Fibroblast of gingiva (primary cell): ENCODE measurements at regions not wholly inside any gene's neighbourhood (a gene's known extent, or its start where the extent isn't known, plus 50 kb on each side); places are given as distances from the start of the nearest gene placed in this dataset.
"Not testable (repeated sequence)": the region's sequence is repeated elsewhere in the genome, so short reads cannot be mapped to it uniquely, and the experiment has no call there.

Source experiments
- DNase-seq: peaks from one replicate; pipeline ENCODE4 v3.0.0-alpha.2; 2011; ENCODE audit warnings: low read depth

DNA sequence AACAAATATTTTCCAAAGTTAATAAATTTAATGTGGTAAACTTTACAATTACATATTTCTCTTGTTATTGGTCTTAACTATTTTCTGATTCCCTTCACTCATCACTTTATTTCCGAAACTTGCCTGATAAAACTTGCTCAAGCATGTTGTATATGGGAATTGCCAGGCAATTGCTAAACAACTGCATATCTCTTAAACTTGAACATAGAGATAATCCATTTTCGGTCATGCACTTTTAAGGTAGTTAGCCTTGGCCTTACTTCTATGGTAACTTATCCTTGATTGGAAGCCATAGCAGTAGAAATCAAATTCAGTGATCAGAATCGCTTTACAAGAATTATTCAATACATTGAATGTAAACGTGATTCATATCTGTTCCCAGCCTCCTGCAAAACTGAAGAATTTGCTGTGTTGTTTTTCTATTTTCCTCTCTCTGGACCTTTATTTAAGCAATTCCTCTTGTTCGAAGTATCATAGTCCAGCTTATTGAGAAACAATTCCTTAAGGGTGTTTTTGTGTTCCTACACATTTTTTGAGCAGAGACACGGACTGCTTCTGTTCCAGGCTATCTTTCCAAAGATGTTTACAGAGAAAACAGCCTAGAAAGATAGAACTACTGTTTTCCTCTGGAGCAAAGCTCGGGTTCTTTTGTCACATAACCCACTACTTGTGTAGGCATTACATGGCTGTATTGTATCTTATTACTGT, 674.3 kb downstream of the IRS1 start:
- peak; percentile 43 for DNase-seq

DNA sequence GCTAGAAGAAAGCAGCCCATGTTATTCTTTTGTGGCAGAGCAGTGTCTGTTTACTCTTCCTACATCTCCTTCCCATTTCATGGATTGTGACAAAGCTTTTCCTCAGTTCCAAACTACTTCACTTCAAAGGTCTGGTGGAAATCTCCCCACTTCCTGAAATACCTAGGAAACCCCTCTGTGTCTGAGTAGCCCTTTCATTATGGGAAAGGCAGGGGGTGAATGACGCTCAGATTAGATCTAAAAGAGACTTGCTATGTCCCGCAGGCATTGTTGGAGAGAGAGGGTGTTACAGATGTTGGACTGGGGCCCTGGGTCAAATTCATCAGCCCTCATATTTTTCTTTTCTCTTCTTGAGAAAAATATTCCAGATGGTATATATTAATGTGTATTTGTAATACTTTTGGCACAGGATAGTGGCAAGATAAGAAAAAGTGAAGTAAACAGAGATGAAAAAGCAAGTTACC, 675.0 kb downstream of the IRS1 start:
- DNase-seq = peak; percentile 64

DNA sequence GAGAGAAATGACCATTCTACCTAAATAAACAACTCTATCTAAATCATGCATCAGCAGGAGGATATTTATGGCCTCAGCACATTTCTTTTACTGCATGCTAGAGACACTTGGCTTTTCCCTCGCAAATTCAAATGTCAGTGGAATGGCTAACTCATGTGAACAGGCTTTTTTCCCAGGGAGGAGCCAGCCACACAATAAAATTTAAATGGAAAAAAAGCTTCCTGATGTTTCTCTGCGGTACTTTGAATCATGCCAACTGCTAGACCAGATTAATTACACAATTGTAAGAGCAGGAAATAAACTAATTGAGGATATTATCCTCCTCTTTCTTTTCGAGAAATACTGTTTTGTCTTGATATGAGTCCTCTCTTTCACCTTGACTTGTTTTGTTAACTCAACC, 676.3 kb downstream of the IRS1 start:
- DNase-seq = peak; percentile 54

DNA sequence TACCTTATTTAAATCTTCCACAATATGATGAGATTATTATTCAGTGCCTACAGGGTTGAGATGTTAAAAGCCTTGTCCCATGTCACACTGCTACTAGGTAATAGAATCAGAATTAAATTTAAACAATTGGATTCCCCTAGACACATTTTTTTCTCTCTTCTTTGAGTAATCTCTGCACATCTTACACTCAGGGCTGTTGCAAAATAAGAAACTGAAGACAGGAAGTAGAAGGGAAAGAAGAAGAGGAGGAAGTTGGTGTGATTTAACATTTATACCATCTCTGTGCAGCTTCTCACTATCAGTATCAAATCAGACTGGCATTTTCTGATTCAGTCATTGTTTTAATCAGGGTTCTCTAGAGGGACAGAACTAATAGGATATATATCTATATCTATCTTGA, 677.6 kb downstream of the IRS1 start:
- no peak for DNase-seq

DNA sequence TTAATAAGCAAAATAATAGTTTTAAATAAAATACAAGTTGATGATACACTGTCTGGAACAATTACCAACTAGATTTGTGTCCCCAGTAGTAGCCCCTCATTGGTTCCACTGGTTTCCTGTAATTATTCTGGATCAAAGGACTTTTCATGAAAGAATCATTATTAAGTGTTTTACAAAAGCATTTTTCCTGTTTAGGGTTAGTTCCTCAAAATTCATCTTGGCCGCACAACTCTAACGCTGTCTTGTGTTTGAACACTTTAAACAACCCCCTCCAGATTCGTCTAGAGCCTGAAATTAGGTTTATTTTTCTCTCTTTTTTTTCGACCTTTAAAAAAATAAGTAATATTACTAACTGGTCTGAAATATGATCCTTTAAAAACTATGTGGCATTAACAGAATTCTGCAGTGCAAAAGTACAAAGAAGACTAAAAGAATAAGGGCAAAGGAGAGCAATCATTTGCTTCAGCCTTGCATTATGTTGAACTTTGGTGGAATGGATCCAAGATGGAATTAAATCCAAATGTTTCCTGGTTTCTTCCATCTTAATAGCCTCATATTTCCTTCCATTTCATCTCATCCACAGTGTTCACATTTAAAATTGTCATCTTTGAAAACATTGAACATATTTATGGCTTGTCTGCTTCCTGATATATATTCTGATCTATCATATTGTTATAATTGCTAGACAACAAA, 678.4 kb downstream of the IRS1 start:
- DNase-seq = peak; percentile 79

DNA sequence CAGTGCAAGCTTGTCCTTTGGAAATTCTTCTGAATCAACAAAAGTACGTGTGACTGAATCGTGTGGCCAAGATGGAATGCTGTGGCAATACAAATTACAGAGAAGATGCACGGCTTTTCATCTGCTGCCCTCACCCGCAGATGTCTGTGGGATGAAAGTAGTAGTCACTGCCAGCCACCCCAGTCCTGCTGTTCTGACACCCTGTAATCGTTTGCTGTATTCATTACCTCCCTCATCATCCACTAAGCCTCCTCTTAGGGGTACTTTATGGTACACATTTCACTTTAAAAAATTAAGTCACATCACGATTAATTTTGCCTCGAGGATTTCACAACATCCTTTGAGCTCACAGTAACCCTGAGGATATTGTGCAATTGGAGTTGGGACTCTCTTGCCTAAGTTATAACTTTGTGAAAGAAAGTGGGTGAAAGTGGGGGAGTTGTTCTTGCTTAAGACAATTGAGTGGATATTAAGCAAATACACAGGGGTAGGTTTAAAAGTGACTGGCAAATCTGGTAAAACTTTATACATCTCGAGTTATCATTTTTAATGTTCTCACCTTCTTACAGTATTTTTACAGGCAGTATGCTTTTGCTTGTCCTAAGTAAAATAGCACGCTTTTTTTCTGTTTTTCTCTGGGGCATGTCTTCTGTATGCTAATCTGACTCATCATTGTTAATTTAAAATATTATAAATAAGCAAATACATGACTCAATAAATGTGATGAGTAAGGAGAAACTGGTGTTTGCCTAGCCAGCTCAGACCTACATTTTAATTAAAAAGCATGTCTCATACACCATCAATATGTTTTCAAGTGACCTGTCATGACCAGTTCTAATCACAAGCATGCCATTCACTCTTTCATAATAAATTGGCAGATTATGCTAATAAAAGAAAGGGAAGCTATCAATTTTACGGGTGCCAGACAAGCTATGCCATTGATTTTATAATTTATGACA, 680.9 kb downstream of the IRS1 start:
- peak; percentile 95 for DNase-seq

DNA sequence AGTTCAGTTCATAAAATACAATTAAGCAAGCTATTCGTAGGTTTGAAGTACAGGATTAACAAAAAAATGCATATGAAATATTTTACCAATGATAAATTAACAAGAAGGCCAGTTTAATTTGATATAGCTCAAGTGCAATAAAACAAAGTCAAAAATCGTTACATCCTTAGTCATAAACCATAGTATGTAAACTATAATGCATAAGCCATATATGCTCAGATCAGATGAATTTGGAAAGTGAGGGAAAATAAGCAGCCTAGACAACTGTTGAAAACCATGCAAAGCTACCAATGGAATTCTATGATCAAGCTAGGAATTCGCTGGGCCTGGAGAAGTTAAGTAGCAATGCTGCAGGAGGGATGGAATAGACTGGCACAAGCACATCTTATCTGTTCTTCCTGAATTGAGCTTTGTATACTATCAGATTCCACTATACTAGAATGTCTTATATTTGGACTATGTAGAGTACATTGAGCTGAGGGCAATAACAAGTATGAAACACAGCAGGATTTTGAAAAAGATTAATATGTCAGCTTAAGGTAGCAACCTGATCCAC, 682.0 kb downstream of the IRS1 start:
- no peak for DNase-seq

DNA sequence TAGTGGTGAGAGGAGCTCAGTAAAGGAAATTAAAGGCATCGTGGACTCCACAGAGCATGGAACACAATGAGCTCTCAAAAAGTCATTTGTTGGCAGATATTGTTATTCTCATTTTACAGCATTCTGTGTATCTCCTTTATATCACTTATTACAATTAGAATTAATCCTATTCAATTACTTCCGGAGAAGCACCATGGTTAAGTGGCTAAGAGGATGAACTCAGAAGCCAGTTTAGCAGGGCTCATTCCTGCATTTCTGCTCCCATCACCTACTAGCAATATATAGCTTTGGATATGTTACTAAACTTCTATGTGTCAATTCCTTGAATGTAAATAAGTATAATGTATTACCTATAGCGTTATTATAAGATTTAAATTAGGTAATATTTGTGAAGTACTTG, 683.3 kb downstream of the IRS1 start:
- DNase-seq = no peak

DNA sequence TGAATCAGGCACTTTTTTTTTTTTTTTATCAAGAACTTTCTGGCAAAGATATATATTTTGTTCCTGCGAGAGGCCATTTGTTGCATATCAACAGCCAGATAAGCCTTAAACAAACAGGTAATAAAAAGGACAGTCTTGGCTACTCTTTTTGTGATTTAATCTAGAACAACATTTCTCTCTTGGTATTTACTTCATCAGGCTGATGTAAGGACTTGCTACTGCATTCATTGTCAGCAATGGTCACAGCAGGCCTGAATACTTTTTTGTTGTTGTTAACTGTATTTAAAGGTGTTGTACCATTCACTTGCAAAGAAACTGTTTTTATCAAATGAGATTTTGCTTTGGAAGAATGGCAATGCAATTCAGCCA, 683.8 kb downstream of the IRS1 start:
- DNase-seq = no peak

DNA sequence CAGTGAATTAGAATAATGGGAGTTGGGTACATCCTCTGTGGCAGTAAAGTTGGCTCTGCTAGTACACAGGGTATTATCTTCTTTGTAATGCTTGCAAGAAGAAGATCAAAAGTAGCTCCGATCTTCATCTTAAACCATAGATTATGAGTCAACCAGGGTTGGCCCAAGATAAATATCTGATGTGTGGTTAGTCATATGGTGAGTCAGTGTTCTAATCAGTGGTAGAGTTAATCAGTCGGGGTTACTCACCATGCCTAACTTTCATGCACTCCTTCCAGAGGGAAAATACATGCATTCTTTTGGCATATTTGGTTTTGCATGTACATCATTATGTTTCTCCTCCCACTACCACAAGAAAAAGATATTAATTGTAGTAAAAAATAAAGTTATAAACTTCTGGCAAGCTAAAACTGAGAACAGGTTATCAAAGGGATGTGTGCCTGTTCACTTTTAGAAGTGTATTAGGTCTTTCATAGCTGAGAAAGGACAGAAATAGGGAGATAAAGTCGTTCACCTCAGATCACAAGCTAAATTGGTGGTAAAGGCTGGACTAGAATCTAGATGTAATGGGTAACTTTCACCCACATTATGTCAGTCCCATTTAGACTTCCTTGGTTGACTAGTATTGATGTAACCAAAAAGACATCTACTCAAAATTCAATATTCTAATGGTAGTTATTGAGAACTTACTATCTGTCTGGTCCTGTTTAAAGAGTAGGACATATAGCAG, 684.4 kb downstream of the IRS1 start:
- peak; percentile 87 for DNase-seq

DNA sequence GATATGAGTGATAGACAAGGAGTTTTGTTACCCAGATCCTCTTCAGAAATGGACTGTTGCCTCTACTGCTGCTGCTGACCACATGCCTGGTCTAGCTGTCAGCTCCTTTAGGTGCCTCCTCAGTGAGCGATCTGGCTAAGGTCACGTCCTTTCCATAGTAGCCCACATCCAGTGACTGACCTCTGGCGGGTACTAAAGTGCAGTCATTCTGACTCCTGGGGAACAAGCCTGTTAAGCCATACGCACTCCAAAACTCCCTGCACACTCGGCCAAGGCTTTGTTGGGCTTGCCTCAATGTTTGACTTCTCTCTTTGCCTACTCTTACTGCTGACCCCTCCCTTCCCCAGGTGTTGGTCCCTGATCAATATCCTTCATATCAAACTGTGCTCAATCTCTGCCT, 685.2 kb downstream of the IRS1 start:
- no peak for DNase-seq

DNA sequence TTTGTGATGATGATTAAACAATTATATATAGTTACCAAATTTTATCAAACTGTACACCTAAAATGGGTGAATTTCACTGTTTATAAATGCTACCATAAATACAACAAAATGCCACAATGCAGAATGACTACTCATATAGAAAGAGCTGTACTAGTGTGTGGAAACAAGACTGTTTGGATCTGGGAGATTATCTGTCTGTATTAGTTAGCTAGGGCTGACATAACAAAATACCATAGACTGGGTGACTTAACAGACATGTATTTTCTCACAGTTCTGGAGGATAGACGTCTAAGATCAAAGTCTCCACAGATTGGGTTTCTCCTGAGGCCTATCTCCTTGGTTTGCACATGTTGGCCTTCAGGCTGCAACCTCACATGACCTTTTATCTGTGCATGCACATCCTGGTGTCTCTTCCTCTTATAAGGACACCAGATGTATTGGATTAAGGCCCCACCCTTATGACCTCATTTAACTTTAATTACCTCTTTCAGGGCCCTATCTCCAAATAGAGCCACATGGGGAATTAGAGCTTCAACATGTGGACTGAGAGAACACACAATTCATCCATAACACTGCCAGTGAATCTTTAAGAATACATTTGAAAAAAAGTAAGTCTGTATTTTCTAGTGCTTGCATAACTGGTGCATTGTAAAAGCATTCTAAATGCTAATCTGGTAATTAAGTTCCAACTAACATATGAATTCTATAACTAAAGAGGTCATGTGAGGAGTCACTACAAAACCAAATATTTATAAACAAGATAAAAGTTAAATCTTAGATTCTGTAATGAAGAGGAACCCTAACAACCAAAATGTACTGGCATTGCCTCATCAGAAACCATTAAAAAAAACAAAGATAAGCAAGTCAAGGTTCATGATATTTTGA, 699.6 kb downstream of the NYAP2 start:
- DNase-seq = no peak

DNA sequence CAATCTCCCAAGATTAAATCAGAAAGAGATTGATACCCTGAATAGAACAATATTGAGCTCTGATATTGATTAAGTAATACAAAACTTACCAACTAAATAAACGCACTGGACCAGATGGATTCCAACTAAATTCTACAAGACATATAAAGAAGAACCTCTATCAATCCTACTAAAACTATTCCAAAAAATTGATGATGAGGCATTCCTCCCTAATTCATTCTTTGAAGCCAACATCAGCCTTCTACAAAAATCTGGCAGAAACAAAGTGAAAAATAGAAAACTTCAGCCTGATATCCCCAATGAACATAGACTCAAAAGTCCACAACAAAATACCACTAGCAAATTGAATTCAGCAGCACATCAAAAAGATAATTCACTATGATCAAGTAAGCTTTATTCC, 695.5 kb downstream of the NYAP2 start:
- no peak for DNase-seq

DNA sequence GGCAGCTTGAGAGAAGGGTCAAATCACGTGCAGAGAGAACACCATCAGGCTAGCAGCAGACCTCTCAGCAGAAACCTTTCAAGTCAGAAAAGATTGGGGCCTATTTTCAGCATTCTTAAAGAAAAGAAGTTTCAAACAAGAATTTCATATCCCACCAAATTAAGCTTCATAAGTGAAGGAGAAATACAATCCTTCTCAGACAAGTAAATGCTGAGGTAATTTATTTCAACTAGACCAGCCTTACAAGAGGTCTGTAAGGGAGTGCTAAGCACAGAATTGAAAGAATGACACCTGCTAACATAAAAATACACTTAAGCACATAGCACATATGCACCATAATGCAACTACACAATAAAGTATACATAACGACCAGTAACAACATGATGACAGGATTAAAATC, 693.9 kb downstream of the NYAP2 start:
- no peak for DNase-seq

DNA sequence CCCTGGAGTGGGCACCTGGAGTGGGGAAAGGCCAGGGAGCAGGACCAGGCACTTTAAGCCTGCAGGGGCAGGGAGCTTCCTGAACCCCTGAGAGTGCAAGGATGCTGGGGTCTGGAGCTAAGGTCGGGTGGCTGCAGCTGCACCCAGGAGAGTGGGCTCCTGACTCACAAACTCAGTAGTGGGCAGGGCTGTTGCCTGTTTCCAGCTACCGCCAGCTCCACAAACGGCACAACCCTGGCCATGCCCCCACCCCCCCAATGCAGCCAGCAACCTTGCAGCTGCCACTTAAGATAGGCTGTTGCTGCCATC, 688.8 kb downstream of the NYAP2 start:
- DNase-seq = no peak

DNA sequence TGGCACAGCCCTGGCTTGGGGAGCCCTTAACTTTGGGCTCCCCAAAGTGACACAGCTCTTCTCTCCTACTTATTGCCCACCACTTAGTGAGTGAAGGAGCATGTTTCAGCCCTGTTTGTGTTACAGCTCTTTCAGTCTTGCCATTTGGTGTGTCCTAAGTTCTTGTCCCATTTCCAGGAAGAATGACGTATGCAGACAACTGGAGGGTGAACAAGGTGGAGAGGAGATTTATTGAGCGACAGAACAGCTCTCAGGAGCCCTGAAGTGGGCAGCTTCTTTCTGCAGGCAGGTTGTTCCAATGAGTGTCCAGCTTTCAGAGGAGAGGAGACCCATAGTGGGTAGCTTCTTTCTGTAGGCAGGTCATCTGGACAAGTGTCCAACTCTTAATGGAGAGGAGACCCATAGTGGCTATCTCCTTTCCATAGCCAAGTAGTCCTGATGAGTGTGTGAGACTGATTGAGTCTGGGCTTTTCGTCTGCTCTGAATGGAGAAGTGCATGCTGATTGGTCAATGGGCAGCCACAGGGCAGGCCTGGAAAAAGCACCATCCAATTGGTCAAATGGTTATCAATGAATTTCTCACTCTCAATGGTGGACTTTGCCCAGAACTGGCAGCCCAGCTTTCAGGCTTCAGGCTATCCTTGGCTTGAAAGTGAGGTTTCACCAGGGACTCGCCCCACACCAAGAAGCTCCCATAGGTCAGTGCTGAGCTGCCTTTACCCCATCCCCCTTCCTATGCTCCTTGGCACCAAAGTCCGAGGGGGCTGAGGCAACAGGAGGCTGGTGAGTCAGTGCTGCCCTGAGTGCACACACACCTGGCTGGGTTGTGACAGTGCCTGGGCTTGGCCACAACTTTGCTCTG, 688.2 kb downstream of the NYAP2 start:
- no peak for DNase-seq

DNA sequence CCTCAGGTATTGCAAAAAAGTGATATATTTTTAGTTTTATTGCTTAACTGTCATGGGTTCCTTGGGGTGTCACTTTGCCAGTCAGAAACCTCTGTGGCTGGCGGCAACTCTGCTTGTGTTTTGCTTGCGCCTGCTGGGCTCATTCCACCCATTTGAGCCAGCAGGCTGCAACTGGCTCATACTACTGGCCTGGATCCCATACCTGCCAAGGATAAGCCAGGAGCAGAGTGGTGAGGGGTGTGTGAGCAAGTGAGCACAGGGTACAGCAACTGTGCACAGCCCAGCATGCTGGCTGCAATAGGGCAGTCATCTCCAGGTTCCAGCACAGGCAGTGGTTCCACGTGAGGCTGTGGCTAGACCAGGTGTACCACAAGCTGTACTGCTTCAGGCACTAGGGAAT, 687.5 kb downstream of the NYAP2 start:
- DNase-seq = no peak

DNA sequence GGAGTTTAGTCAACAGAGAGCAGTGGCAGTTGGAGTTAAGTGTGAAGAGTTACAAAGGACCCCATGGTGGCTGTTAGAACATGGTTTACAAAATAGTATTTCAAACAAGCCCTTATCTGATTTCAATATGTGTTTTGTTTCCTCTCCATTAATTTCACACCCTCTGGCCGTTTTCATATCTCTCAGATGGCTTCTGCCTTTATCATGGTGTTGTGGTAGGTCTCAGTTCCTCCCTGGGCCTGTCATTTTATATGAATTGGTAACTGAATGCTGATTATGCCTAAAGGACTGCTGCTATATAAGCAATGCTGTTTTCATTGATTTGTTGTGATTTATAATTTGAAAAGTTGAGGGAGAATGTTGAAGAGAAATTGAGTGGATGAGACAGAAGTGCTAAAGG, 686.7 kb downstream of the NYAP2 start:
- no peak for DNase-seq

DNA sequence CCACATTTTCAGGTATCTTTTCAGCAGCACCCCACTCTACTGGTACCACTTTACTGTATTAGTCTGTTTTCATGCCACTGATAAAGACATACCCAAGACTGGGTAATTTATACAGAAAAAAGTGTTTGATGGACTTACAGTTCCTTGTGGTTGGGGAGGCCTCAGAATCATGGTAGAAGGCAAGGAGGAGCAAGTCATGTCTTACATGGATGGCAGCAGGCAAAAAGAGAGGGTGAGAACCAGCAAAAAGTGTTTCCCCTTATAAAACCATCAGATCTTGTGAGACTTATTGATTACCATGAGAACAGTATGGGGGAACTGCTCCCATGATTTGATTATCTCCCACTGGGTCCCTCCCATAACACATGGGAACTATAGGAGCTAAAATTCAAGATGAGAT, 685.9 kb downstream of the NYAP2 start:
- DNase-seq = not testable (repeated sequence)

DNA sequence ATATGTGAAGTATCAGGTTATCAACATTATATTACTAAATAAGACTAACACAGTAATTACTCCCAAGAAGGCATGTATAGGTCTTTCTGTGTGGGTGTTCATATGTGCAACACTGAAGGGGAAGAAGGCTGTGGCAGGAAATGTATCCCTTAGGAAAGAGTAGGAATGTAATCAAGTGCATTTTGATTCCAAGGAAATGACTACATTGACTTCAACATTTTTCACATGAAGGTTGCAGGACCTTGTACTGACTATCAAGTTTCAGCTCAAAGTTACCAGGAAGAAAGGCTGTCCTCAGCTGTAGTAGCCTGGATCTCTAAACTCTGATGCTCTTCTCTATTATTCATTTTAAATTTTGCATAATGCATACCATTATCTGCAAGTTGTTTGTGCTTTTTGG, 680.8 kb downstream of the NYAP2 start:
- DNase-seq = peak; percentile 70
